Stimulated activated CD8-positive, alpha-beta memory T cell treated with anti-CD3 and anti-CD28 coated beads, Interleukin-7, amount 100 ng/mL, for 24 hours (primary cell): ENCODE measurements at regions not wholly inside any gene's neighbourhood (a gene's known extent, or its start where the extent isn't known, plus 50 kb on each side); places are given as distances from the start of the nearest gene placed in this dataset.
"Not testable (repeated sequence)": the region's sequence is repeated elsewhere in the genome, so short reads cannot be mapped to it uniquely, and the experiment has no call there.

ENCODE experiments used
- DNase-seq: peaks from one replicate; pipeline ENCODE4 v3.0.0-alpha.2; 2020; ENCODE audit warnings: low read depth

GRCh38 chr14:54010981-54011380 is 54.4 kb upstream of the BMP4 start:
- DNase-seq: no peak

GRCh38 chr14:54023027-54023426 is 66.4 kb upstream of the BMP4 start:
- no peak for DNase-seq

GRCh38 chr14:54025661-54026060 is 69.0 kb upstream of the BMP4 start:
- no peak for DNase-seq

DNA sequence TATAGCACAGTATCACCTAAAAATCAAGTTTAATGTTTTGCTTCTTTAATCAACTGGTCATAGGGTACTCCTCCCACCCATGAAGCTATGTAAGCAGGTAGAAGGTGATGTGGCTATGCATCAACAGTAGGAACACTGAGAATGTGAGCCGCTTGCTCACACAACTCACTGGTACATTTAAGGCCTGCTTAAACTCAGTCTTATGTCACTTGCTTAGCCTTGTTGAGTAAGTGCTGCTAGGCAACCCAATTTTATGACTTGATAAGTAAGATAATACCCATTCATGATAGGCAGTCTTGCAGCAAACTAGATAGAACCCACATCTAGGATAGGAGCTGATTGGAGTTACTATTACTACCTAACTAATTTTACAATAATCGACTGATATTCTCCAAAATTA is 70.0 kb upstream of the BMP4 start:
- DNase-seq: no peak

- DNase-seq: not testable (repeated sequence)
Observed at GRCh38 chr14:54030996-54031395, 74.4 kb upstream of the BMP4 start.

DNA sequence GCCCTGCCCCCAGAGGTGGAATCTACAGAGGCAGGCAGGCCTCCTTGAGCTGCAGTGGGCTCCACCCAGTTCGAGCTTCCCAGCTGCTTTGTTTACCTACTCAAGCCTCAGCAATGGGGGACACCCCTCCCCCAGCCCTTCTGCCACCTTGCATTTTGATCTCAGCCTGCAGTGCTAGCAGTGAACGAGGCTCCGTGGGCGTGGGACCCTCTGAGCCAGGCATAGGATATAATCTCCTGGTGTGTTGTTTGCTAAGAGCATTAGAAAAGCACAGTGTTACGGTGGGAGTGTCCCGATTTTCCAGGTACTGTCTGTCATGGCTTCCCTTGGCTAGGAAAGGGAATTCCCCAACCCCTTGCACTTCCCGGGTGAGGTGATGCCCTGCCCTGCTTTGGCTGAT is 76.7 kb upstream of the BMP4 start:
- DNase-seq: not testable (repeated sequence)

GRCh38 chr14:54038724-54039123 is 82.1 kb upstream of the BMP4 start:
- DNase-seq: no peak

DNA sequence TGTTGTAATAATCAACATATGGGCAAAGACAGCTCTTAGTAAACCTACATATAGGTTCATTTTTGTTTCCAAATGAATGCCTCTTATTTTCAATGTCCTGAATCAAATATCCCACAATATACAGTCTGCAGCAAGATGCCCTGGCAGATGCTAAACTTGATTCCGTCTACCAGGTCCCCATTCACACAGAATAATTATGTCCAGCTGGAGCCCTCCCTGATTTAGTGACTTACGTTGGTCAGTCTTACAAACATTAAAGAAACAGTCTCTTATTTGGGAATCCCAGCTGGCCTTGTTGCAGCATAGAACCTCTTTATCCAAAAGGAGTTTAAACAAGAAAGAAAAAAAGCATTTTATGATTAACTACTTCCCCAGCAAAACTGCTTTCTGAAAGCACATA is 82.7 kb upstream of the BMP4 start:
- no peak for DNase-seq

GRCh38 chr14:54040846-54041245 is 84.2 kb upstream of the BMP4 start:
- no peak for DNase-seq

DNA sequence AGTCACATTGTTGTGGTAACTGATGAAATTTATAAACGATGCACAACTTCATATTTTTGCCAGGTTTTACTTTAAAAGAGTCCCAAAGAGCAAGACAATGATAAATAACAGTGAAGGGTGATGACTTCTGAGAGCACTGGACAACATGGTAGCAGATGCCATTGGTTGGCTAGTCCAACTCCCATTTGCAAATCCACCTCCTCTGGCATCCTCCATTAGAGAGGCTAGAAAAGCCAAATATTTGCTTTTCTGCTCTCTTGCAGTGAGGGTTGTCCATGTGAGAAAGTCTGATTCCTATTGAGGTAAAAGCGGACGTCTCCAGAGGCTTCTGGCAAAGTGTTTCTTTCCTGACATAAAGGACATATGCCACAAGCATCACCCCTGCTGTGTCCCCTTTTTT is 89.6 kb upstream of the BMP4 start:
- DNase-seq: no peak

DNA sequence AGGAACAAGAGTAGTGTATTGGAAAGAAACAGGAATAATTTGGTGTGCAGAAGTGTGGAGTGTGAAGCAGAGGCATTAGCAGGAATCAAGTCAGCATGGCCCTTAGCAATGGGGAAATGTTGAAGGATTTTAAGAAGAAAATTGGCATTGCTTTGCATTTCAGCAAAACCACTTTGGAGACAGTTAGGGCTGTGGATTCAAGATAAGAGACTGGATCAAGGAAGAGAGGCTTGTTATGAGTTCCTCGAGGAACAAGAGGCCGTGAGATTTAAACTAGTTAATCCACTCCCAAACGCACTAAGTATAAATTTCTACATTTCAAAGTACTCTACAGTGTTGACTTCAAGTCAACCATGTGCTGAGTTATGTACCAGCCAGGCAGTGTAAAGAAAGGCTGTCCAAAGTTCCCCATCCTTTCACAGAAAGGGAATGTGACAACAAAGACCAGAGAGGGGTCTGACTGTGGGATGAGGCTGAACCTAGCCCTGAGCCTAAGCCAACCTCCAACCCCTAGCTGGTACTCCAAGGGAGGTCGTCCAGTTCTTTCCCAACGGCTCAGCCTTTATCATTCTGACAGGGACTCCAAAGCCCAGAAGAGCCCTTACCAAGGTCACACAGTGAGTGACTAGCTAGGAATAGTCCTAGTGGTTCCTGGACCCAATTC is 91.2 kb upstream of the BMP4 start:
- DNase-seq: no peak

DNA sequence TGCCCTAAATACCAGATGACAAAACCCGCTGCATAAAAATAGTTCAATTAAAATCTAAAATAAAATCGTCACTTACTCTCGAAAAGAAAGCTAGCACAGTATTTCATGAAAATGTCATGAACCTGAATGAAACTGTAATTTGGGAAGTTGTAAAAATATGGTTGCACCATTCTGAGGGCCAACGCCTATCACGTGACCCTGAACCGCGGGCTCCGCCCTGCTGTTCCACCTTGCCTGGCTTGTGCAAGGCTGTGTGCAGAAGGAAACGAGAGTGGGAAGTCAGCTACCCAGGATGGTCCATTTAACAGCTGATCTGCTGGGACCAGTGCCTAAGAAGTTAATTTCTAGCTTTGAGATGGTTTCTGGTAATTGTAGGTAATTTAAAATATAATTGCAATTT is 91.7 kb upstream of the BMP4 start:
- DNase-seq: no peak

GRCh38 chr14:54048736-54049135 is 92.1 kb upstream of the BMP4 start:
- DNase-seq: no peak

DNA sequence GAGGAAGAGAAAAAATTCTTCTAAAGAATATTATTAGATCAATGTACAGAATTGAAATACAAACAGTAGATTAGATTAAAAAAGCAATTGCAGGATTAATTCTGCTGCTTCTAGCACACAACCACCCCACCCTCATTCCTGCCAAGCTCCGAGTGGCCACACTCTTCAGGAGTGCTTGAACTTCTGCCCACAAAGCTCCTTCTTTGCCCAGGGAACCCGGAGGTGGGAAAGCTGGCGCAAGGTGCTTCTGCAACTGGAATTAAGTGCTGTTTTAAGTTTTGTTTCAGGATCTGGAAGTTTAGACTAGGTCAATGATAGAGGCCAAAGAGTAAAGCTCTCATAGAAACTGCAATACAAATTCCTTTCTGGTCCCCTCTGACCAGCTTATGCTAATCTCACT is 94.1 kb upstream of the BMP4 start:
- no peak for DNase-seq

GRCh38 chr14:54052696-54053385 is 96.2 kb upstream of the BMP4 start:
- no peak for DNase-seq

DNA sequence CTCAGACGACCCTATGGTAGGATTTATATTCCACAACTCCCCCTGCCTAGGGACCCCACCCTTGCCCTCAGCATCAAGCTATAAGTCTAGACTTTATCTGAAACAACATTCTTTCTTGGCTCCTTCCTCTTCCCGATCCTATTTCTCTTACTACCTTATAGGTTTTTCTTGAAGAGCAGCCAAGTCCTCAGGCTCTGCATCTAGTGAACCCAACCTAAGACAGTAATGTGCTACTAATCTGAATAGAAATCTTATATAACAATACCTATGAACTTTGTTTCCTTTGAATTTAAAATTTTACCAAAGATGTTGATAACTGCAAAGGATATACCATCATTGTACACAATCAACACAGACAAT is 96.7 kb upstream of the BMP4 start:
- no peak for DNase-seq

DNA sequence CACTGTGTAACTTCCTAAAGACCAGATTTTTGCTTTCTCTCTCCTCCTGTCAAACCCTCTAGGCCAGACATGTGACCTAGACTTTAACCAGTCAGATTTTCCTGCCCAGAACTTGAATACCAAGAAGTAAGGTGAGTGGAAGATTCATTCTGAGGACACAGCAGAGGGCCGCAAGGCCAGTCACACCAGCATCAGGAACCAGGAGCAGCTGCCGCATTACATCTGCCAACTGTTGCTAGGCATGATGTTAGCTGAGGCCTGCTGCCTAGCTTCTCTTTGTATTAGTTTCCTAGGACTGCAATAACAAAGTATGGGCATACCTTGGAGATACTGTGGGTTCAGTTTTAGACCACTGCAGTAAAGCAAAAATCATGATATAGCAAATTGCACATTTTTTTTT is 101.9 kb upstream of the BMP4 start:
- DNase-seq: no peak

- no peak for DNase-seq
Observed at GRCh38 chr14:54083549-54084239, 127.1 kb upstream of the BMP4 start.

DNA sequence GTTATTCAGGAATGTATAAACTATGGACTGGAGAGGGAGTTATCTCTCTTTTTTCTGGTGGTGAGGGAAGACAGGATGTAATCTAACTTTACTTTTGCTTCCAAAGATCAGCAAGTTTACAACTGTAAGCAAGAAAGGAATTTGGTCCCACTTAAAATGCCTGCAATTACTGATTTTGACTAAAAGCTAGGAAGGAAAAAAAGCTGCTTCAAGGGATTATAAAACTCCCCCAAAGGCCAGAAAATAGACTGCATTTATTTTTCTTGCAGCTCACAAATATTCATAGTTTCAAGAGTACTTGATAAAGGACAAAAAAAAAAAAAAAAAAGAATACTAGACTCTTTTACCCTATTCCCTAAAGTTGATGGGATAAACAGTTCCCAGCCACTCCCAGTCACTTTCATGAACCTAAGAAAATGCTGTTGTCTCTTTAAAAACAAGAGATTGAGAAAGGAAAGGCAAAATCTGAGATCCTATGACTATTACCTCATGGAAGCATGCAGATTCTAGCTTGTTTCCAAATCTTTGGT is 128.7 kb upstream of the BMP4 start:
- no peak for DNase-seq

GRCh38 chr14:54085841-54086240 is 129.2 kb upstream of the BMP4 start:
- no peak for DNase-seq

- no peak for DNase-seq
Observed at GRCh38 chr14:54086767-54087166, 130.1 kb upstream of the BMP4 start.

- DNase-seq: no peak
Observed at GRCh38 chr14:54087376-54087775, 130.8 kb upstream of the BMP4 start.

DNA sequence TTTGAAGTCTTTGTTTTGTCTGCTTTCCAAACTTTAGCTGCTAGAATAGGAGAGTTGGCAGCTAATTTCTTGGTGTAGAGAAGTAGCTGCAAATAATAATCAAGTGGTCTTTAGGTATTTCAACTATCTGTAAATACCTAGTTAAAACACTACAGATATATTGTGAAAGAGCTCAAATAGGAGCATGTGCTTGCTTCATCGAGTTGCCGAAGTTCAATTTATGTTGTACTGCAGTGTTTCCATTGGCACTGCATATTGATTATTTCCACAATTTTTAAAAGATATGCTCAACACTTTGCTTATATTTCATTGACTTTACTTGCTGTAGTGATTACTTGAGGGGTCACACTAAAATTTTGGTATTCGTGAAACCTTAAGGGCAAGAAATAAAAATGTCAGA is 131.6 kb upstream of the BMP4 start:
- DNase-seq: no peak
